ENCODE measurements at regions not wholly inside any gene's neighbourhood (a gene's known extent, or its start where the extent isn't known, plus 50 kb on each side); places are given as distances from the start of the nearest gene placed in this dataset.

DNA sequence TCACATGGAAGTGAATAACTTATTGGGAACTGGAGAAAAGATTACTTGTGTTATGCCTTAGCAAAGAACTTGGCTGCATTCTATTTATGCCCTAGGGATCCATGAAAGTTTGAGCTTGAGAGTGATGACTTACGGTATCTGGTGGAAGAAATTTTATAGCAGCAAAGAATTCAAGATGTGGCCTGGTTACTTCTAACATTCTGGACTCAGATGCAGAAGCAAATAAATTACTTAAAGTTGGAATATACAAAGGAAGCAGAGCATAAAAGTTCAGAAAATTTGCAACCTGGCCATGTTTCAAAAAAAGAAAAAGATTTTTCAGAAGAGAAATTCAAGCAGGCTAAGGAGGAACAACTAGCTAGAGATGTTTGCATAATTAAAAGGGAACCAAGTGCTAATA, 252.3 kb upstream of the WDFY3 start:
- H3K9ac ChIP-seq (ENCODE audit: insufficient read depth in 1 of 2, low read length in 2 of 2), result no peak overlapping the region
- 89 to 93% methylated on average over 1 of the region's 1 CpG for WGBS, 2 donors
- ATAC-seq (ENCODE audit: insufficient read depth, low FRiP score), result no peak

DNA sequence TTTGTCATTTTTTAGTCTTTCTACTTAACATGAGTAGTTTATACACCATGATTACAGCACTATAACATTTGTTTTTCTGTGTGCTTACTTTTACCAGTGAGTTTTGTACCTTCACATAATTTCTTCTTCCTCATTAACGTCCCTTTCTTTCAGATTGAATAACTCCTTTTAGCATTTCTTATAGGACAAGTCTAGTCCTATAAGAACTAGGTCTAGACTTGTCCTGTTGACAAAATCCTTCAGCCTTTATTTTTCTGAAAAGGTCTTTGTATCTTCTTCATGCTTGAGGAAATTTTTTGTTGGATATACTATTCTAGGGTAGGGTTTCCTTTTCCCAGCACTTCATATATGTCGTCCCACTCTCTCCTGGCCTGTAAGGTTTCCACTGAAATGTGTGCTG, 253.3 kb upstream of the ARHGAP24 start:
- DNase-seq (no peak), ATAC-seq (ENCODE audit: insufficient read depth, low FRiP score) (no peak)
- Histone ChIP-seq H3K27ac (ENCODE audit: low read depth in 1 of 2, low read length in 1 of 2) (no peak overlapping the region), H3K9me3 (ENCODE audit: control insufficient read depth in 4 of 4, insufficient read depth in 3 of 4, low read length in 3 of 4) (peaks cover 0 to 8% (median 4%) of the 10 kb centered on the region in 4 donors), H3K4me3 (no peak overlapping the region), H3K4me1 (ENCODE audit: control insufficient read depth in 5 of 5, insufficient read depth in 5 of 5, low read length in 5 of 5) (no peaks in the 10 kb centered on the region), H3K36me3 (ENCODE audit: control insufficient read depth in 4 of 4, insufficient read depth in 4 of 4, low read length in 4 of 4) (no peaks in the 10 kb centered on the region), H3K9ac (ENCODE audit: insufficient read depth in 1 of 2, low read length in 2 of 2) (no peak overlapping the region), H3K27me3 (ENCODE audit: control insufficient read depth in 3 of 3, insufficient read depth in 3 of 3, low read length in 2 of 3) (no peaks in the 10 kb centered on the region)
- TF ChIP-seq, protein P1, sequence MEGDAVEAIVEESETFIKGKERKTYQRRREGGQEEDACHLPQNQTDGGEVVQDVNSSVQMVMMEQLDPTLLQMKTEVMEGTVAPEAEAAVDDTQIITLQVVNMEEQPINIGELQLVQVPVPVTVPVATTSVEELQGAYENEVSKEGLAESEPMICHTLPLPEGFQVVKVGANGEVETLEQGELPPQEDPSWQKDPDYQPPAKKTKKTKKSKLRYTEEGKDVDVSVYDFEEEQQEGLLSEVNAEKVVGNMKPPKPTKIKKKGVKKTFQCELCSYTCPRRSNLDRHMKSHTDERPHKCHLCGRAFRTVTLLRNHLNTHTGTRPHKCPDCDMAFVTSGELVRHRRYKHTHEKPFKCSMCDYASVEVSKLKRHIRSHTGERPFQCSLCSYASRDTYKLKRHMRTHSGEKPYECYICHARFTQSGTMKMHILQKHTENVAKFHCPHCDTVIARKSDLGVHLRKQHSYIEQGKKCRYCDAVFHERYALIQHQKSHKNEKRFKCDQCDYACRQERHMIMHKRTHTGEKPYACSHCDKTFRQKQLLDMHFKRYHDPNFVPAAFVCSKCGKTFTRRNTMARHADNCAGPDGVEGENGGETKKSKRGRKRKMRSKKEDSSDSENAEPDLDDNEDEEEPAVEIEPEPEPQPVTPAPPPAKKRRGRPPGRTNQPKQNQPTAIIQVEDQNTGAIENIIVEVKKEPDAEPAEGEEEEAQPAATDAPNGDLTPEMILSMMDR (IDR thresholded peaks at IDR 0.05; ENCODE audit: control extremely low read depth, extremely low read depth), result no peak
- 59 to 60% methylated on average over 2 of the region's 2 CpGs for WGBS, 2 donors

More for the DNA sequence above, 252.3 kb upstream of the WDFY3 start:
- TF ChIP-seq, protein P1 (IDR thresholded peaks at IDR 0.05; ENCODE audit: control extremely low read depth, extremely low read depth), result no peak
- no peaks in the 10 kb centered on the region for H3K36me3 ChIP-seq (ENCODE audit: control insufficient read depth in 4 of 4, insufficient read depth in 4 of 4, low read length in 4 of 4)
- H3K9me3 ChIP-seq (ENCODE audit: control insufficient read depth in 4 of 4, insufficient read depth in 3 of 4, low read length in 3 of 4), result peaks cover 0 to 9% (median 6%) of the 10 kb centered on the region in 4 donors
- no peak overlapping the region for H3K4me3 ChIP-seq
- no peaks in the 10 kb centered on the region for H3K27me3 ChIP-seq (ENCODE audit: control insufficient read depth in 3 of 3, insufficient read depth in 3 of 3, low read length in 2 of 3)
- no peak for DNase-seq
- no peaks in the 10 kb centered on the region for H3K4me1 ChIP-seq (ENCODE audit: control insufficient read depth in 5 of 5, insufficient read depth in 5 of 5, low read length in 5 of 5)
- H3K27ac ChIP-seq (ENCODE audit: low read depth in 1 of 2, low read length in 1 of 2), result no peak overlapping the region

DNA sequence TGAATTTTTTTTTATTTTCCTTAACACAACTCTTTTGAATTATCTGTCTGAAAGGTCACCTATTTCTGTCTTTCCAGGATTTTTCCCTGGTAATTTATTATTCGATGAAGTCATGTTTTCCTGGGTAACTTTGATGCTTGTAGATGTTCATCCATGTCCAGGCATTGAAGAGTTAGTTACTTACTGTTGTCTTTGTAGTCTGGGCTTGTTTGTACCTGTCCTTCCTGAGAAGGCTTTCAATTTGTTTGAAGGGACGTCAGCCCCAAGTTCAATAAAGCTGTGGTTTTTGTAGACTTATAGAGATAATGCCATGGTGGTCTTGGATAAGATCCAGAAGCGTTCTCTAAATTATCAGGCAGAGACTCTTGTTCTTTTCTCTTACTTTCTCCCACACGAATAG, 252.4 kb upstream of the ARHGAP24 start:
- TF ChIP-seq, protein P1 (IDR thresholded peaks at IDR 0.05; ENCODE audit: control extremely low read depth, extremely low read depth), result no peak
- DNase-seq (no peak), ATAC-seq (ENCODE audit: insufficient read depth, low FRiP score) (no peak)
- Histone ChIP-seq H3K9ac (ENCODE audit: insufficient read depth in 1 of 2, low read length in 2 of 2) (no peak overlapping the region), H3K27ac (ENCODE audit: low read depth in 1 of 2, low read length in 1 of 2) (no peak overlapping the region), H3K27me3 (ENCODE audit: control insufficient read depth in 3 of 3, insufficient read depth in 3 of 3, low read length in 2 of 3) (no peaks in the 10 kb centered on the region), H3K9me3 (ENCODE audit: control insufficient read depth in 4 of 4, insufficient read depth in 3 of 4, low read length in 3 of 4) (peaks cover 0 to 8% (median 0%) of the 10 kb centered on the region in 4 donors), H3K4me3 (no peak overlapping the region), H3K4me1 (ENCODE audit: control insufficient read depth in 5 of 5, insufficient read depth in 5 of 5, low read length in 5 of 5) (no peaks in the 10 kb centered on the region), H3K36me3 (ENCODE audit: control insufficient read depth in 4 of 4, insufficient read depth in 4 of 4, low read length in 4 of 4) (no peaks in the 10 kb centered on the region)
- 73 to 78% methylated on average over 4 of the region's 4 CpGs for WGBS, 2 donors

DNA sequence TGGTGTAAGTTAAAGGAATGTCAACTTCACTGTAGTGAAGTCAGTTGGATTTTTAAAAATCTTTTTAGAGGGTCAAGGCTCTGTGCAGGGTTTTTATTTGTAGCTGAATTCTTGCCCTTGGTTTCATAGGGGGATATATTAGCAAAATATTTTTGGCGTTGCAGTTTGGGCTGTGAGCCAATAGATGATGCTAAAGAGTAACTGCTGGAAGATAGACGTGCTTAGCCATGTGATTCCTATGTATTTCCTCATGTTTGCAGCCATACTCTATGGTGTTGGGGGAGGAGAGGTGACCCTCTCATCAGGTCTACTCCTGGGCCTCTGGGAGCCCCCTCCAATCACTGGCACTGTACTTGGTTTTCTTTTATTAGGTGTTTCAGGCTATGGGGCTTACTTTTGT, 246.7 kb upstream of the ARHGAP24 start:
- Histone ChIP-seq H3K4me3 (no peak overlapping the region), H3K27me3 (ENCODE audit: control insufficient read depth in 3 of 3, insufficient read depth in 3 of 3, low read length in 2 of 3) (no peaks in the 10 kb centered on the region), H3K4me1 (ENCODE audit: control insufficient read depth in 5 of 5, insufficient read depth in 5 of 5, low read length in 5 of 5) (no peaks in the 10 kb centered on the region), H3K27ac (ENCODE audit: low read depth in 1 of 2, low read length in 1 of 2) (no peak overlapping the region), H3K36me3 (ENCODE audit: control insufficient read depth in 4 of 4, insufficient read depth in 4 of 4, low read length in 4 of 4) (no peaks in the 10 kb centered on the region), H3K9me3 (ENCODE audit: control insufficient read depth in 4 of 4, insufficient read depth in 3 of 4, low read length in 3 of 4) (peaks cover 0 to 2% (median 0%) of the 10 kb centered on the region in 4 donors), H3K9ac (ENCODE audit: insufficient read depth in 1 of 2, low read length in 2 of 2) (no peak overlapping the region)
- TF ChIP-seq, protein P1 (IDR thresholded peaks at IDR 0.05; ENCODE audit: control extremely low read depth, extremely low read depth), result no peak
- DNase-seq (no peak), ATAC-seq (ENCODE audit: insufficient read depth, low FRiP score) (no peak)
- whole genome bisulfite sequencing, 2 donors, result 67% methylated on average over 2 of the region's 2 CpGs
